ENCODE measurements at regions not wholly inside any gene's neighbourhood (a gene's known extent, or its start where the extent isn't known, plus 50 kb on each side); places are given as distances from the start of the nearest gene placed in this dataset.

- TF ChIP-seq REPIN1 (CRISPR knock-in tag; IDR thresholded peaks at IDR 0.05; ENCODE audit: borderline replicate concordance, low read depth), result no peak
- TF ChIP-seq KDM3A (CRISPR knock-in tag; IDR thresholded peaks at IDR 0.05; ENCODE audit: low read depth), result no peak
- no peak for TF ChIP-seq SMAD3 (CRISPR knock-in tag; IDR thresholded peaks at IDR 0.05)
- TF ChIP-seq RFX5 (IDR thresholded peaks at IDR 0.05; ENCODE audit: low read depth, low read length), result no peak
- no peak for TF ChIP-seq ONECUT2 (CRISPR knock-in tag; IDR thresholded peaks at IDR 0.05)
- TF ChIP-seq ETV6 (CRISPR knock-in tag; conservative IDR thresholded peaks at IDR 0.05), result no peak
- TF ChIP-seq IRF1 (CRISPR knock-in tag; IDR thresholded peaks at IDR 0.05; ENCODE audit: low read depth), result no peak
Measured at GRCh38 chr18:53649621-53650020, 574.8 kb downstream of the MBD2 start.

Measured in HepG2 (cell line).